ENCODE measurements at regions not wholly inside any gene's neighbourhood (a gene's known extent, or its start where the extent isn't known, plus 50 kb on each side); places are given as distances from the start of the nearest gene placed in this dataset.

DNA sequence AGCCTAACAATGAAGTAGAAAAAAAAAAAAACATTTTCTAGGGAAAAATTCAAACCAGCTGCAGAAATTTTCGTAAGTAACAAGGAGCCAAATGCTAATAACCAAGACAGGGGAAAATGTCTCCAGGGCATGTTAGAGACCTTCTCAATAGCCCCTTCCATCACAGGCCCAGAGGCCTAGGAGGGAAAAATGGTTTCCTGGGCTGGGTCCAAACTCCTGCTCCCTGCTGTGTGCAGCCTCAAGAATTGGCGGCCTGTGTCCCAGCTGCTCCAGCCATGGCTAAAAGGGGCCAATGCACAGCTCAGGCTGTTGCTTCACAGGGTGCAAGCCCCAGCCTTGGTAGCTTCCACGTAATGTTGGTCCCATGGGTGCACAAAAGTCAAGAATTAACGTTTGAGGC lies 266.2 kb downstream of the ZEB2 start:
- no peaks in the 10 kb centered on the region for H3K23me2 ChIP-seq (ENCODE audit: insufficient read length, low read depth, low read length, poor library complexity, severe bottlenecking)
- no peak overlapping the region for H3K14ac ChIP-seq (ENCODE audit: insufficient read depth, low read length)
- H3K79me2 ChIP-seq (ENCODE audit: insufficient read depth, low read length), result no peaks in the 10 kb centered on the region
- no peak overlapping the region for H2BK15ac ChIP-seq (ENCODE audit: low read depth, low read length)
- H2BK20ac ChIP-seq (ENCODE audit: low read depth, low read length, poor library complexity, severe bottlenecking), result no peak overlapping the region
- H3K9me3 Mint-ChIP-seq, result peaks cover 54 to 63% of the 10 kb centered on the region in 2 experiments
- H4K8ac ChIP-seq (replicated peaks; ENCODE audit: insufficient read length, low read depth, low read length), result no peak overlapping the region
- H4K20me1 ChIP-seq (ENCODE audit: control insufficient read depth, insufficient read depth, insufficient read length), result no peaks in the 10 kb centered on the region
- no peak overlapping the region for H2BK120ac ChIP-seq (ENCODE audit: low read depth, low read length, poor library complexity, severe bottlenecking)
- no peak overlapping the region for H3K9ac ChIP-seq (ENCODE audit: extremely low read depth, insufficient read length, low read length)
- WGBS (ENCODE audit: extremely low coverage, insufficient read length, low lambda C conversion rate), result no CpG with 5 or more reads among the region's 4 CpGs
- no peak overlapping the region for H3K27ac ChIP-seq (ENCODE audit: insufficient read length, low read depth, low read length)
- peaks cover 41 to 74% (median 44%) of the 10 kb centered on the region in 3 experiments for H3K36me3 Mint-ChIP-seq (ENCODE audit: insufficient read depth in 1 of 3, low read depth in 3 of 3)
- no peaks in the 10 kb centered on the region for H3K27me3 Mint-ChIP-seq (ENCODE audit: low read depth)
- H3K79me1 ChIP-seq (ENCODE audit: insufficient read depth, low read depth, low read length, poor library complexity, severe bottlenecking), result no peaks in the 10 kb centered on the region
- peaks cover 25% of the 10 kb centered on the region for H3K9me3 ChIP-seq (ENCODE audit: control insufficient read depth, low read depth, low read length)
- no peaks in the 10 kb centered on the region for H3K27me3 ChIP-seq (ENCODE audit: insufficient read depth, low read length)
- no peaks in the 10 kb centered on the region for H3K4me1 ChIP-seq (ENCODE audit: insufficient read depth, low read length)
- H2BK12ac ChIP-seq (ENCODE audit: insufficient read length, low read depth, low read length), result no peak overlapping the region
- H2AFZ ChIP-seq (ENCODE audit: low read length), result no peak overlapping the region
- H3T11ph ChIP-seq (ENCODE audit: low read length), result no peak overlapping the region
- no peak overlapping the region for H3K4me3 Mint-ChIP-seq
- no peak for DNase-seq
- H2BK5ac ChIP-seq (ENCODE audit: insufficient read length, low read length), result no peak overlapping the region
- TF ChIP-seq, protein P1, sequence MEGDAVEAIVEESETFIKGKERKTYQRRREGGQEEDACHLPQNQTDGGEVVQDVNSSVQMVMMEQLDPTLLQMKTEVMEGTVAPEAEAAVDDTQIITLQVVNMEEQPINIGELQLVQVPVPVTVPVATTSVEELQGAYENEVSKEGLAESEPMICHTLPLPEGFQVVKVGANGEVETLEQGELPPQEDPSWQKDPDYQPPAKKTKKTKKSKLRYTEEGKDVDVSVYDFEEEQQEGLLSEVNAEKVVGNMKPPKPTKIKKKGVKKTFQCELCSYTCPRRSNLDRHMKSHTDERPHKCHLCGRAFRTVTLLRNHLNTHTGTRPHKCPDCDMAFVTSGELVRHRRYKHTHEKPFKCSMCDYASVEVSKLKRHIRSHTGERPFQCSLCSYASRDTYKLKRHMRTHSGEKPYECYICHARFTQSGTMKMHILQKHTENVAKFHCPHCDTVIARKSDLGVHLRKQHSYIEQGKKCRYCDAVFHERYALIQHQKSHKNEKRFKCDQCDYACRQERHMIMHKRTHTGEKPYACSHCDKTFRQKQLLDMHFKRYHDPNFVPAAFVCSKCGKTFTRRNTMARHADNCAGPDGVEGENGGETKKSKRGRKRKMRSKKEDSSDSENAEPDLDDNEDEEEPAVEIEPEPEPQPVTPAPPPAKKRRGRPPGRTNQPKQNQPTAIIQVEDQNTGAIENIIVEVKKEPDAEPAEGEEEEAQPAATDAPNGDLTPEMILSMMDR (conservative IDR thresholded peaks at IDR 0.05), result no peak
- no peak overlapping the region for H3K18ac ChIP-seq (ENCODE audit: insufficient read length, low read depth, low read length)
- H3K27ac Mint-ChIP-seq, result no peak overlapping the region
- no peak overlapping the region for H4K5ac ChIP-seq (ENCODE audit: insufficient read length, low read depth, low read length)
- no peak overlapping the region for H3K4ac ChIP-seq (ENCODE audit: low read depth, low read length)
- no peak overlapping the region for H2AK5ac ChIP-seq (ENCODE audit: insufficient read length, low read length)
- H3K23ac ChIP-seq (ENCODE audit: insufficient read length, low read depth, low read length), result no peak overlapping the region
- H3K4me1 Mint-ChIP-seq, result peaks cover 0 to under 1% of the 10 kb centered on the region in 2 experiments; a peak in 2 of 4 replicates
- no peak overlapping the region for H3K56ac ChIP-seq (ENCODE audit: insufficient read length, low read depth, low read length)
- H3K4me2 ChIP-seq (ENCODE audit: insufficient read depth, insufficient read length, low read length), result no peak overlapping the region
- no peak overlapping the region for H4K91ac ChIP-seq (ENCODE audit: insufficient read length, low read depth, low read length)

Data from H9 (cell line).